DMS114 treated with DMSO at 0.1 percent for 48 hours (cell line): ENCODE measurements at regions not wholly inside any gene's neighbourhood (a gene's known extent, or its start where the extent isn't known, plus 50 kb on each side); places are given as distances from the start of the nearest gene placed in this dataset.
"Not testable (repeated sequence)": the region's sequence is repeated elsewhere in the genome, so short reads cannot be mapped to it uniquely, and the experiment has no call there.

ENCODE experiments used
- DNase-seq: peaks from one replicate; lab custom pipeline; 2025; ENCODE audit not compliant: unreplicated experiment; lab: John Stamatoyannopoulos, UW

DNA sequence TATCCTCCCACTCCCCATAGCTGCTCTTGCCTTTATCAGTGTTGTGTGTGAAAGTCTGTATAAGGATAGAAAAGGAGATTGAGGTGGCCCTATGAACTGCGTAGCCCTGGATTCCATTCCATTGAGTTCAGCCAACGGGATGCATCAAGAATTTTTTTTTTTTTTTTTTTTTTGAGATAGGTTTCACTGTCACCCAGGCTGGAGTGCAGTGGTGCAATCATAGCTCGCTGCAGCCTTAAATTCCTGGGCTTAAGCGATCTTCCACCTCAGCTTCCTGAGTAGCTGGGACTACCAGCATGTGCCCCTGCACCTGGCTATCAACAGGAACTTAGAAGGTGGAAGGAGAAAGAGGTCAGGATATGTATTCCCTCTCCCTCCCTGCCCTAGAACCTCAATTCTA, 187.2 kb upstream of the SPRY1 start:
- no peak for DNase-seq

DNA sequence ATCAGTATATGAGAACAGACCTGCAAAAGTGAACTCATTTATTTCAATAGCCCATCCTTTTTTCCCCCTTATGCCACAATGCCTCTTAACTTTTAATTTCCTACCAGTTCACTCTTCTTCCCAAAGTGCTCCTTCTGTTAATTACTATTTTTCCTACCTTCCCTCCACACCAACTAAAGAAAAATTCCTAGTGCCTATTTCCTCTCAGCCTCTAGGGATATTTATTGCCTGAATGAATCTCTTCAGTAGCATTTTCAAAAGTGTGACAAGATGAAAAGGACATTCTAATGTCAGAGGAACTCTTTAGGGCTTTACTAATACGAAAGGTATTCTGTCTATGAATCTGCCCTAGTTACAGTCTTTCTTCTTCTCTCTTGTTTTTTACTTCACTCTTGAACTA, 181.1 kb upstream of the SPRY1 start:
- no peak for DNase-seq

DNA sequence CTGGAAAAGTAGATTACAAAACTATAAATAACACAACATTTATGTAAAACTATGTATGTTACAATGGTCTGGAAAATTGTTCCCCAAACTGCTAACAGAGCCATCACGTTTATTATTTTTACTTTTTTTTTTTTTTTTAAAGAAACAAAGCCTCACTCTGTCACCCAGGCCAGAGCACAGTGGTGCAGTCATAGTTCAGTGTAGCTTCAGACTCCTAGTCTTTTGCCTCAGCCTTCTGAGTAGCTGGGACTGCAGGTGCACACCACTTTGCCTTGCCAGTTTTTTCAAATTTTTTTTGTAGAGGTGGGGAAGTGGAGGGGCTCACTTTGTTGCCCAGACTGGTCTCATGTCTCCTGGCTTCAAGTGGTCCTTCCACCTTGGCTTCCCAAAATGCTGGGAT, 180.1 kb upstream of the SPRY1 start:
- no peak for DNase-seq

DNA sequence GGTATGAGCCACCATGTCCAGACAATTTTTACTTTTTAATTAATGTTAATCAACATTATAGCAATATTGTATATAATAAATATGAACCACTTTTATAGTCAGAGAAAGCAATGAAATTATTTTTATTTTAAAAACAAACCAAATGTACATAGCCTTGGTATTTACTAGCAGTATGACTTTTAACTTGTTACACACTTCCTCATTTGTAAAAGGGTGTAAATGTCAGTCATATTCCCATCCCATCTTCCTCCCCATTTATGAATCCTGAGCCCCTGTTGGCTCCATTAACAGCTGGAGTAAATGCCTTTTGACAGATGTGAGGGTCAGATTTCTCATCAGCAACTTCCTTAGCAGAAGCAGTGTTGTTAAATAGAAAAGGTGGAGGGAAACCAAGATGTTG, 179.6 kb upstream of the SPRY1 start:
- no peak for DNase-seq

DNA sequence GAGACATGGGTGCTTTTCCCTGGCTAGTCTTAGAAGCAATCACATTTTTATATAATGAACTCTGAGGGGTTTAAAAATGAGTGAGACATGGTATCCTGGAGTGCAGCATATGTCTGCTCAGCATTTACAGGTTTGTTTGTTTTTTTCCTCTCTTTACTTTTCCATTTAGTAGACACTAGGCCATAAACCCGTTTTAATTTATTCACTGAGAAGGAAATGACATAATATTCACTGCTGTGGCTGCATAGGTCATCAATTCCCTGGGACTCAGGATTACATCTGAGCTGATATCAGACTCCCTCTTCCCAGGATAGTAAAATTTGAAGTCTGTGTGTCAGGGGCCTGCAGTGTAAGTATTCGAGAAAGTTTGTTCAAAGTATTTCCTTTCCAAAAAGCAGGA, 178.9 kb upstream of the SPRY1 start:
- DNase-seq = no peak

DNA sequence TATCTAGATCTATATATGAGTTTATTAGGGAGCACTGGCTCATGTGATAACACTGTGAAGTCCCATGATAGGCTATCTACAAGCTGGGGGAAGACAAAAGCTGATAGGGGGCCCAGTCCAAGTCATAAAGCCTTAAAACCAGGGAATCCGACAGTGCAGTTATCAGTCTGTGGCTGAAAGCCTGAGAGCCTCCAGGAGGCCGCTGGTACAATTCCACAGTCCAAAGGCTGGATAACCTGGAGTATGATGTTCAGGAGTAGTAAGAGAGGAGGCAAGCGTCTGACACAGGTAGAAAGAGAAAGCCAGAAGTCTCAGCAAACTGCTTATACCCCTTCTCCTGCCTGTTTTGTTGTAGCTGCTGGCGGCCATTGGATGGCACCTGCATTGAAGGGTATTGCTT, 177.6 kb upstream of the SPRY1 start:
- no peak for DNase-seq

DNA sequence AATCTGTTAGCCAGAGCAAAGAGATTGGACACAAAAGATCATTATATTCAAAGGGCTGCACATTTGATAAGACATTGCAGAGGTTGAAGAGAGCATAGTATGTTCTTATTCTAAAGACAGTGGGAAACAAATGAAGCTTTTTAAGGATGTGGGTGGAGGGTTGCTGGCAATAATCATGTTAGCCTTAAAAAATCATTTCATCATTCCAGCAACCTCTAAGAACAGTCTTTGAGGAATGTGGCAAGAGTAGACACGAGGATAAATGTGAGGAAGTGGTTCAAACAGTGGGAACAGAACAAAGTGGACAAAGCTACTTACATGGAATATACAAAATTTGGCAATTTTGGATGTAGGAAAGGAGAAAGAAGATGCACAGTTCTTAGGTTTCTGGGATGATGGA, 167.3 kb upstream of the SPRY1 start:
- no peak for DNase-seq

DNA sequence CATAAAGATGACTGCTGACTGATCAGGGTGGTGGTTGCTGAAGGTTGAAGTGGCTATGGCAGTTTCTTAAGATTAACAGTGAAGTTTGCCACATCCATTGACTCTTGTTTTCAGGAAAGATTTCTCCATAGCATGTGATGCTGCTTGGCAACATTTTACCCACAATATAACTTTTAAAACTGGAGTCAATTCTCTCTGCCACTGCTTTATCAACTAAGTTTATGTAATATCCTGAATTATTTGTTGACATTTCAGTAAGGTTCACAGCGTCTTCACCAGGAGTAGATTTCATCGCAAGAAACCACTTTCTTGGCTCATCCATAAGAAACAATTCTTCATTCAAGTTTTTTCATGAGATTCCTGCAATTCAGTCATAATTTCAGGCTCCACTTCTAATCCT, 166.5 kb upstream of the SPRY1 start:
- DNase-seq = no peak

DNA sequence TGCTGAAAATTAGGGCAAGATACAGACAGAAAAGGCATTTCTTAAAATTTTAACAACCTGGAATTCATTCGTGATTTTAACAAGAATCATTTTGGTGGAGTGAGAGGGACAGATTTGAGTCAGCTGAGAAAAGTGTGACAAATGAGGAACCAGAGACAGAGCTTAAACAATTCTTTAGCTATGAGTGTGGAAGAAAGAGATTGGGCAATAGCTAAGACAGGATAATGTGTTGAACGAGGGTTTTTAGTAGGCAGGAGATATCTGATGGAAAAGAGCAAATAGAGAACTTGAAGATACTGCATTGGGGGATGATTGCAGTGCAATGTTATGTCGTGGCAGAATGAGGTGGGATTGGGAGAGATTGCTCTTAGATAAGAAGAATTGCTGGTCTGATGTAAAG, 164.2 kb upstream of the SPRY1 start:
- no peak for DNase-seq

DNA sequence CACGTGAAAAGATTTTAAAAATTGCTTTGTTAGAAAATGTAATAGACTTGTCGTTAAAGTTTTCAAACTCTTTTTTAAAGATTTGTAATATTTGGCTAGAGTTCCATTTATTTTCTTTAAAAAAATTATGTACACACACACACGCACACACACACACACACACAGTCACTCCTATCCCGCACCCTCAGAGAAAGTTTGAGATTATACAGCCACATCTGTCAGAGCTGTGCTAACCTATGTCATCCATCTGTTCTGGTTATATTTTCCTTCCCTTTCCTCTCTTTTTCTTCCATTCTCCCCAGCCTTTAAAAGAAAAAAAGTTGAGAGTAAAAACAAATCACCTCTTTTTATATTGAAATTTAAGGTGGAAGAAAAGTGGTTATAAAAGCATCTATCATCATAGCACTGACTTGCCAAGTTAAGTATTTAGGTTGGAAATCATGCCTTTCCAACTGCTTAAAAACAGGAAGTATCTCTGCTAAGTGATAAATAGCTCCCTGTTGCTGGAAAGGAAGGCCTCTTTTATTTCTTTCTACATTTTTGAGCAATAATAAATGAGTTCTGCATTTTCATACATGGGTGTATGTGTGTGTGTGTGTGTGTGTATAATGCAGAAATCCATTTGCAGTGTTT, 163.3 kb upstream of the SPRY1 start:
- no peak for DNase-seq

DNA sequence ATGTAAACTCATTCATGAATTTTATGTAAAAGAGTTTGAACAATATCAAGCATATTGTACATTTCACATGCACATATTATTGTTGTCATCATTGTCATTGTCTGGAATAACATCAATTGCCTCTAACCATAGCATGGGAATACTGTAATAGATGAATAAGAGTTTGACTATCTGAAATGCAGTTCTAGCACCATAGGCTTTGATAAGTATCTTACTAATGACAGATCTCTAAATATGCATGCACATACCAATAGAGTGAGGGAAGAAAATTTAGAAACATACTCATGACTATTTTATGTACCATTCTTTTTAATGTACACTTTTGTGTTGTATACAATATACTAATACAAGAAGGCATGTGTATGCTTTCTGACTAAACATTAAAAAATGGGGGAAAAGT, 161.6 kb upstream of the SPRY1 start:
- no peak for DNase-seq

DNA sequence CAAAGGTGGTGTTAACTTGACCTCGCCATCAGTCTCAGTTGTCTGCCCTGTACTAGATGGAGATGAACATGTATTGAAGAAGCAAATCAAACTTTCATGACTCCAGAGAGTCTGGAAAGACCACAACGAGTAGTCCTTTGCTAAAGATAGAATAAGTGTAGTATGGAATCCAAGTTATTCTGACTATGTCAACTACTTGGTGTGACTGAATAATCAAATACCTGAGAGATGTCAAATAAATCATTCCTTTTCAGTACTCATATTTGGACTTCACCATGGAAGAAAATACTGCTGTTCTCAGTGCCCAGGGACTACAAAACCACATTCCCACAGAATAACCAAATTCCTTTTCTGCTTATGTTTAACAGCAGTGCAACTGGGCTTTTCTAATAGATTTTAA, 161.2 kb upstream of the SPRY1 start:
- DNase-seq = no peak

DNA sequence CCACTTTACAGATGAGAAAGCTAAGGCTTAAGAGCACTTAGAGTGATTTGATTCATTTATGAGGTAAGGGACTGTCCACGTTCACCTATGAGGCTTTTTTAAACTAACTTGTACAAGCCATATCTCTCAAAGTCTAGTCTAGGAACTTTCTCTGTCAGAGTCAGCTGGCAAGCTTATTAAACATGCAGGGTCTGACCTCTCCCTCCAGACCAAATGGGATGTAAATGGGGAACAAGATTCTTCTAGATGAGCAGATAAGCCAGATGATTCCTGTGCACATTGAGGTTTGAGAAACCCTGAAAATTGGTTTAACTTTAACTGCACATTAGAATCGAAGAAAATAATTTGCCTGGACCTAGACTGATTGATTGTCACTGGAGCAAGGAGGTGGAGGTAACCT, 160.0 kb upstream of the SPRY1 start:
- DNase-seq = no peak

DNA sequence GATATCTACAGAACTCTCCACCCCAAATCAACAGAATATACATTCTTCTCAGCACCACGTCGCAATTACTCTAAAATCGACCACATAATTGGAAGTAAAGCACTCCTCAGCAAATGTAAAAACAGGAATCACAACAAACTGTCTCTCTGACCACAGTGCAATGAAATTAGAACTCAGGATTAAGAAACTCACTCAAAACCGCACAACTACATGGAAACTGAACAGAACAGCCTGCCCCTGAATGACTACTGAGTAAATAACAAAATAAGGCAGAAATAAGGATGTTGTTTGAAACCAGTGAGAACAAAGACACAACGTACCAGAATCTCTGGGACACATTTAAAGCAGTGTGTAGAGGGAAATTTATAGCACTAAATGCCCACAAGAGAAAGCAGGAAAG, 156.3 kb upstream of the SPRY1 start:
- DNase-seq = not testable (repeated sequence)

DNA sequence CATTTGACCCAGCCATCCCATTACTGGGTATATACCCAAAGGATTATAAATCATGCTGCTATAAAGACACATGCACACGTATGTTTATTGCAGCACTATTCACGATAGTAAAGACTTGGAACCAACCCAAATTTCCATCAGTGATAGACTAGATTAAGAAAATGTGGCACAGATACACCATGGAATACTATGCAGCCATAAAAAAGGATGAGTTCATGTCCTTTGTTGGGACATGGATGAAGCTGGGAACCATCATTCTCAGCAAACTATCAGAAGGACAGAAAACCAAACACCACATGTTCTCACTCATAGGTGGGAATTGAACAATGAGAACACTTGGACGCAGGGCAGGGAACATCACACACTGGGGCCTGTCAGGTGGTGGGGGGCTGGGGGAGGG, 153.4 kb upstream of the SPRY1 start:
- not testable (repeated sequence) for DNase-seq

DNA sequence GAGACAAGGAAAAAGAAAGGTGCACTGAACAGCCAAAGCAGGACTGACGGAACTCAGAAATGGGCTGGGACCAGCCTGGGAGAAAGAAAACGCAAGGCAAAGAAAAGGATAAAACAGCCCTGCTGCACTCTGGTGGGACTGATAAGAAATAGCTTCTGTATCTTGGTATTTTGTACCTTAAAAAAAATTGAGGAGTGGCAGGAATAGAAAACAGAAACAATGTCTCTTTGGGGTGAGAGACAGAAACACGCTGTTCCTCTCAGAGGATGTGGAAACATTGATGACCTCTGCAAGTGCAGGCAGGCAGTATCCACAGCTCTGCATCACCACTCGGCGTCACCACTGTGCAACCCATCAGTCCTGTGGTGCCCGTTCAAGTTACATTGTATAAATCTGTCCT, 152.5 kb upstream of the SPRY1 start:
- DNase-seq = no peak

DNA sequence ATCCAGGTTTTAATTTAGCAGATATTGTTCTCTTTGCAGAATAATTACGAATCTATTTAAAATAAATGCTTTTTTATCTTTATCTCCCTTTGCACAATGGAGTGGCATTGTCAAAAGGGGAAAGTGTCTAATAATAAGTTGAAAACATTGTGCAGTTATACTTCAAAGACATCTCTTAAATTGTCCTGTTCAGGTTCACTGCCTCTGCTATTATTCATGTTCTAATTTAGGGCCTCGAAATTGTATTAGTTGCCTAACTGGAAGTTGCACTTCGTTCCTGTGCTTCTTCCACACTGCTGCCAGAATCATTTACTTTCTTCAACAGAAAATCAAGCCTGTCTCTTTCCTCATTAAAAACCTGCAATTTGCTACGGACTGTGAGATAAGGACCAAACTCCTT, 150.5 kb upstream of the SPRY1 start:
- no peak for DNase-seq

DNA sequence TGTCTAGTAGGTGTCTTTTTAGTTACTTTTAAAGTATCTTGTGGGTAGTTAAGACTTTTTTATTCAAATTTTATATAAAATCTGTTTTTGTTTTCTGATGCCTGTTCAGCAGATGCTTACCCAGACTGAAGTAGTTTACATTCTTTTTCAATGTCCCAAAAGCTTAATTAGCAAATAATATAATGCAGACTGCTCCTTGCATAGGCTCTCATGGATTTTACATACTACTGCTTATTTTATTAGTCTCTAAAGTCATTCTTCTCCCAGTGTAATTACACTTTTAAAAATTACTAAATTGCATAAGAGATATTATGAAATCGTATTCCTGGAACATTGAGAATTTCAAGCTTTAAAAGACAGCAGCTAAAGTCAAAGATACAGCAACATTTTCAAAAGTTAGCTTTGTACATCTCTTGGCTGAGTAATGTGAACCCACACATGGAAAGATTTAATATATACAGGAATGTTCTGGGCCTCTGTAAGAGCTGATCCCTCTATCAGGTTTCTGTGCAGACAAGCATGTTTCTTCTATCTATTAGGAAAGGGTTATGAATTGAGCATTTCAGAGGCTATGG, 148.4 kb upstream of the SPRY1 start:
- DNase-seq = no peak

DNA sequence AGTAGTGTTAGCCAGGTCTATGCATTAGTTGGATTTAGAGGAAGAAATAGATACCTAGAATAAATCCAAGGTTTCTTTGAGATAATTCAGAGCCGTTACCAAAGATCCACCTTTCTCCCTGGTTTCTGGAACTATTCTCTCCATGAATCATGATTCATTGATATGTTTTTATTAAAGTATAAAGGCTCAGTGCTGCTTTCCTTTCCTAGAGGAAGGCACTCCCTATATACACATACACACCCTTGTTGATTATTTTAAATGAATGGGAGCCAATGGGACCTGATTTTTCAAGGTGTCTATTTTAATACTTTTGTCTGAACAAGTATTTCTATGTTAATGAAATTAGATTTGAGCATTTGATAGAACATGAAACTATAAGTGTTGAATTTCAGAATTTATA, 146.8 kb upstream of the SPRY1 start:
- no peak for DNase-seq

DNA sequence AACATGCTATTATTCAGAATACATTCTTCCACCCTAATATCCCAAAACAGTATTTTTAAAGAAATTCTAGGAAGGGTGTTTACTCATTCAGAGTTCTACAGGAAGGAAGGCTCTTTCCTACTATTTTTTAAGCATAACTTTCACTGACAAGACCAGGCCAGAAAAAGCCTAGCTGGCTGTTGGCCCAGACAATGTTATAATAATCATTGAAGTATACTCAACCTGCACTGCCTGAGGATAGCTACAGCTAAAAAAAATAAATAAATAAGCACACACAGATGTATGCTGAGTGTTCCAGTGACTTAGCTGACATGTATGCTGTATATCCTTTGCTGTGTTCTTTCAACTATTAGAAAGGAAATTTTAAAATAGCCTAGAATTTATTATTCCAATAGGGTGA, 145.8 kb upstream of the SPRY1 start:
- no peak for DNase-seq

DNA sequence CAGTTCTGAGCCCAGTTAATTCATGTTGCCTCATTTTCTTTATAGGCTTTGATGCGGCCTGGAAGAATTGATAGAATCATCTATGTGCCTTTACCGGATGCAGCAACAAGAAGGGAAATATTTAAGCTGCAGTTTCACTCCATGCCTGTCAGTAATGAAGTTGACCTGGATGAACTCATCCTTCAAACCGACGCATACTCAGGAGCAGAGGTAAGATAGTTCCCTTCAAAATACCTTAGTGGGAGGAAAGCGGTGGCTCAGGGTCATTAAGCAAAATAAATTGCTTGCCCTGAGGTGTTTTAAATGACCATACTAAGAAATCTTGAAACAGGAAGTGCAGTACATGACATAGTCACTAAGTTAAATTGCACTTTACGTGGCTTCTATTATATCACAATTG, 140.6 kb upstream of the SPRY1 start:
- no peak for DNase-seq

DNA sequence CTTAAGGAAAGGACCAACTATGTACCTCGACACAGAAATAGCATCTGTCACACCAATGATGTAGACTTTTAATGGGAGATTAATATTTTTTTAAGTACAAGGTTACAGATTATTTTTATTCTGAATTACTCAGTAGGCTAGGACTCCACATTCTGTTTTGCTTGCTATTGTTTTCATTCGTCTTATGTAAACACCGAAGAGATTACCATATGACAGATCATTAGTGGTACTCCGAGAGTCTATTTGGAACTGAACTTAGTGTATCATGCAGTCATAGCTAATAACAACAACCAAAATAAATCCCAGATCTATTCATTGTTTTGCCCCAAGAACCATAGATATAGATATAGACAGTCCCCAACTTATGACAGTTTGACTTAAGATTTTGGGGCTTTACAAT, 139.7 kb upstream of the SPRY1 start:
- DNase-seq = no peak

DNA sequence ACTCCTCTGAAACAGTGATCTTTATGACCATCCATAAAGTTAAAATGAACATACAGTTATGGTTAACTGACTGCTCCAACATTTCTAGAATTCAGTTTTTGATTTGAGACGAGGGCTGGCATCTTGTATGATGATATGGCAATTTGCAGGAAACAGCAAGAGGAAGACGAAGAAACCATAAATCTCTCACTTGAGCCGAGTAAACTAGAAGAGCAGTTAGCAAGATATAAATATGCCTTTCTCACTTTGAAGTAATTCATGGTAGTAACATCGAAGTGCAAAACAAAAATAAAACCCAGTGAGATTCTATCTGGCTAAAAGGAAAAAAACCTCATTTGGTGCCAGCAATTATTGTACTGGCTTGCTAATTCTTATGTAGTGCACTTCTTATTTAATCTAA, 139.0 kb upstream of the SPRY1 start:
- no peak for DNase-seq
